SHP77 treated with DMSO at 0.1 percent for 48 hours (cell line): ENCODE measurements at regions not wholly inside any gene's neighbourhood (a gene's known extent, or its start where the extent isn't known, plus 50 kb on each side); places are given as distances from the start of the nearest gene placed in this dataset.

Experiments
- DNase-seq: peaks from one replicate; lab custom pipeline; 2025; lab: John Stamatoyannopoulos, UW

DNA sequence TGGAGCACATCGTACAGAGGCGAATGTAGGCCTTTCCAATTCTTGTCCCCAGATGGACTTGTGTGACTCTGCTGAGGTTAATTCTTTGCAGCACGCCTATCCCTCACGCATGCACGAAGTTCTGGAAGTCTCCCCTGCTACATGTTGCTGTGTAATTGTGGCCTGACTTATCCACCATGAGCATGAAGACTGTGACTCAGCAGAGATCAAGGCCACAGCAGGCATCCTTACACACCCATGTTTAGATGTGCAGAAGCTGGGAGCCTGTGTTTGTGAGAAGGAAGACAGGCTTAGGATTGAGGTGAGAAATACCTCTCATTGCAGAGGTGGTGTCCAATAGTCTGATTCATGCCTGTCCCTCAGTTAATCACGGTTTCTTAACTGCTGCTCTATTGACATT lies 135.6 kb downstream of the ICE1 start:
- DNase-seq: no peak

DNA sequence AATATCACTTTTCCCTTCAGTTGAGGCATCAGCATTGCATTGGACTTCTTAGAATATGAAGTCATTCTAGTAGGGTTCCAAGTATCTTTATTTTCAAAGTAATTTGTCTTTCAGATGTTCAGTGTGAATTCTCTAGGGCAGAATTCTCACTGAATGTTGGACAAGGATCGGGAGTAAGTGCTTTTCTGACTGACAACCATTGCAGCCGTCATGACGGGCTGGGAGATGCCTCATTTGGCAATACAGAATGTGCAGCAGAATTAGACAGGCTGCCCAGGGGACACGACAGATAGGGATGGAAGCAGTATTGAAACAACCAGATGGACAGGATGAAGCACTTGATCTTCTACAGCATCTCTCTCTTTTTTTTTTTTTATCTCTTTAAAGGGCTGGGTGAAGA lies 129.0 kb downstream of the ICE1 start:
- no peak for DNase-seq

- DNase-seq: no peak
Observed at GRCh38 chr5:5546408-5546807, 123.9 kb downstream of the ICE1 start.

DNA sequence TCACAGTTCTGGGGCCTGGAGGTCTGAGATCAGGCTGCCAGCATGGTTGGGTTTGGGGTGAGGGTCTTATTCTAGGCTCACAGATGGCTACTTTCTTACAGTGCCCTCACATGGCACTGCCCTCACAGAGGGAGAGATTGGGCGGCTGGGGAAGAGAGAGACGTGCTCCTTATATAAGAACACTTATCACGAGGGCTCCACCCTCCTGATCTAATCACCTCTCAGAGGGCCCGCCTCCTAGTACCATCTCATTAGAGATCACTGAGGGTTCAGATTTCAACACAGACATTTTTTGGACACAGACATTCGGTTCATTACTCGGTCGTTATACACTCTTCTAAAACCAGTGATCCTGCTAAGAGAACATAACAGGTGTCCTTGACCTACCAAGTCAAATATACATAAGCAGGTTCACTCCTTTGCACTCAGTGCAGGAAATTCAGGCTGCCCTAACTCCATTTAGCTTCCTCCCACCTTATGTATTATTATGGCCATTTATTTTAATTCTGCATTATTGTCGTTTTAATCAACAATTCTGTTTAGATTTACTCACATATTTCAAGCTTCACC lies 121.7 kb downstream of the ICE1 start:
- no peak for DNase-seq

DNA sequence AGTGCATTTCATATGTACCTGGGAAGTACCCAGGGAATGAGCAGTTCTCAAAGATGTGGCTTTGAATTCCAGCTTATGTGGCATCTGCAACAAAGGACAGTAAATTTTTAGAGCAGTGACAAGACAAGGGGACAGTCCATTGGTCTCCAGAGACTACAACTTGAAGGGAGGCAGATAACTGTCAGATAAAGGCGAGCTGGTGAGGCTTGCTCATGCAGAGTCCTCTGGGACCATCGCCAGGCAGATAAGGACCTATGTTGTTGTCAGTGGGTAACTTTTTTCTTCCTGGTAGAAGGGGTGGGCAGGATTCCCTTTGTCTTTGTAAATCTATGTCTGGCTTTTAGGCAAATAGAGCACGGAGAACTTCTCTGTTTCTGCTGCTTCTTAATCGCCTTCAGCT lies 120.2 kb downstream of the ICE1 start:
- DNase-seq: no peak

DNA sequence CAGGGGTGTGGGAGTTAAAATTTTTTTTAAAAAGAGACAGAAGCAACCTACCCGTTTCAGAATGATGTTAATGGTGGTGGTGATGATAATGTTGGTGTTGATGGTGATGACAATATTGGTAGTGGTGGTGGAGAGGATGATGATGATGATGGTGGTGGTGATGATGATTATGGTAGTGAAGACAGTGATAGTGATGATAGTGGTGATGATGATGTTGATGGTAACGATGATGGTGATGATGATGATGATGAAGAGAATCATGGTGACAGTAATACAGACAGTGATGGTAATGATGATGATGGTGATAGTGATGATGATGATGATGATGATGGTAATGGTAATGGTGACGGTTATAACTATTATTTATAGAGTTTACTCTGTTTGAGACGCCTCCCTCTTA lies 117.6 kb downstream of the ICE1 start:
- DNase-seq: no peak
